GM19239 (cell line): ENCODE measurements at regions not wholly inside any gene's neighbourhood (a gene's known extent, or its start where the extent isn't known, plus 50 kb on each side); places are given as distances from the start of the nearest gene placed in this dataset.
"Not testable (repeated sequence)": the region's sequence is repeated elsewhere in the genome, so short reads cannot be mapped to it uniquely, and the experiment has no call there.

Experiments used
- DNase-seq: peaks from one replicate; pipeline ENCODE4 v3.0.0; 2011; ENCODE audit warnings: low spot score; ENCODE audit not compliant: insufficient read length
- FAIRE-seq: peaks from 2 replicates; lab custom pipeline; 2011; peaks lifted over from hg19 to GRCh38; lab: Jason Lieb, UNC

DNA sequence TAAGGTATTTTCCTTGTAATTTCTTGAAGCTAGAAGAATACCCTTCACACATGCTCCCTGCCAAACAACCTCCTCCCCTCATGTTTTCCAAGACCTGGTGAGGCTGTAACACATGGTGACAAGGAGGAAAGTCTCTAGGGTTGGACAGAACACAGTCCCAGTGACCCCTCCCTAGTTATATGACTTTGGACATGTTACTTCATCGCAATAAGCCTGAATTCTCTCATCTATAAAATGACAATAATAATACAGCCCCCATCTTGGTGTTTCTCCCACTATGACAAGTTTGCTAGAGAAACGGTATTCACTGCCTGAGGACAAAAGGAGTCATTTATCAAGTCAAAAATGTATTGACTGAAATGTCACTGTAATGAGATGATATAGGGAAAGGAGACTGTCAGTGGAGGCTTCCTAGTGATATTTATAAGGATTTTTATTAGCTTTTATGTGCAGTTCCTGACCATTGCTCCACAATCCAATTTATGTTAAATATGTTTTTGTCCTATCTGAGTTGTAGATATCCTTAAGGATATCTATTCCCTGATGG is 464.4 kb downstream of the SUCLG1 start:
- DNase-seq = no peak
- no peak for FAIRE-seq

DNA sequence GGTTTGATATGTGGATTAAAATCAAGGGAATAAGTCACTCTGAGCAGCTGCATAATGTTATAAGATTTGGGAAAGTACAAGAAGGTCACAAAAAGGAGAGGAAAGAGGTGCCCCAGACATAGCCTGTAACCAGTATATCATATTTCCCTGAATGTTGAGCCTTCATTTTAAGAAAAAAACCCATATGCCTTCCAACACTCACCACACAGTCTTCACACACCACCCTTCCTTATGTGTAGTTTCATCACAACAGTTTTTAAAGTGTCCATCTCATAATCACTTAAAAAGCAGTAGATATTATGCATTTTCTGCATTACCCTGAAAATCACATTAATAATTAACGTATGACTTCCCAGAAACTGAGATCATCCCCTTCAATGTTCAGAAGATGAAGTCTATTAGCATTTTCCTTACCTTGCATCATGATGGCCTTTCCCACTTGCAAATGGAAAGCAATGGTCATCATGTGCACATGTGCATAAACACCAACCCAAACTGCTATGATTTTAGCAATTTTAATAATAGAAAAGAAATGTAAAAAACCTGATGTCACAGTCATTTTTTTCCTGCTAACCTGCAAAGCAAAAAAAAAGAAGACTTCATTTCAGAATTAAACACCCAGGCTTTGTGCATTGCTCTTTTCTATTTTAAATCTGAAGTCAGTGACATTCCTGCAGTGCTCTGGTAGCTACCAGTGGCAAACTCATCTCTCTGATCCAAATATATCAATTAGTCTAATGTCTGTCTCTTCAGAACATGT is 465.0 kb downstream of the SUCLG1 start:
- FAIRE-seq (no peak), DNase-seq (no peak)

DNA sequence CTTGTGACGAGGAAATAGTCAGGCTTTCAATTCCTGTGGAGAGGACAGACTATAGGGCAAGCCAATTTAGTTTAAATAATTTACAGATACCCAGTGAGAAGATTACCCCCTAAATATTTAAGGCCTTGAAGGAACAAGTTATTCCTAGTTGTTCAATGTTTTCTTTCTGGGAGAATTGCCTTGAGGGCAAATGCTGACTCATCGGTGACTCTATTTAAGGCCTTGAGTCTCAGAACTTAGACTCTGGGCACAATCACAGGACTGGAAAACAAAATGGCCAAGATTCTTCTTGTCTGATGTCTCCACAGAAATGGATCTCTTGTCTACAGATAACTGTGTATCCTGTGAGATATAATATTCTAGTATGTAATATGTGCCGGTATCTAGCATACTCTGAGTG is 467.1 kb downstream of the SUCLG1 start:
- FAIRE-seq (no peak), DNase-seq (no peak)

DNA sequence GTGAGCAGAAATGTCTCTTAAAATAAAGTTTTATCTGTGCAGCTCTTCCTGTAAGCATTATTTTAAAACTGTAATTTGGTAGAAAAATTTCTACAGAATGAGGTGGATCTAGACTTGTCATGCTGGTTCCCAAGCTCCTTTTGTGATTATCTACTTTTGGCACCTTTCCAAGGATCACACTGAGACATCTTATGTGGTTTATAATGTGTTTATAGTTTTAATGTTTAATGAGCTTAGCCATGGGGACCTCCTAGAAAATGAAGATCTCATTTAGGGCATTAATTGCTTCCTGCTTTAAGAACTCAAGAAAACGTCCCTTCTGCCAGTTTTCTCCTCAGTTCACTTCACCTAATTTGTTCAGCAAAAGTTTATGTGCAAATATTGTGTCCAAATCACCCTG is 468.4 kb downstream of the SUCLG1 start:
- no peak for DNase-seq

DNA sequence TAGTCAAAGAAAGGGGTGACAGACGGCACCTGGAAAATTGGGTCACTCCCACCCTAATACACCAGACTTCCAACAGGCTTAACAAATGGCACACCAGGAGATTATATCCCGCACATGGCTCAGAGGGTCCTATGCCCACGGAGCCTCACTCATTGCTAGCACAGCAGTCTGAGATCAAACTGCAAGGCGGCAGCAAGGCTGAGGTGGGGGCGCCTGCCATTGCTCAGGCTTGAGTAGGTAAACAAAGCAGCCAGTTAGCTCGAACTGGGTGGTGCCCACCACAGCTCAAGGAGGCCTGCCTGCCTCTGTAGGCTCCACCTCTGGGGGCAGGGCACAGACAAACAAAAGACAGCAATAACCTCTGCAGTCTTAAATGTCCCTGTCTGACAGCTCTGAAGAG is 482.5 kb downstream of the SUCLG1 start:
- FAIRE-seq = not testable (repeated sequence)

More for the DNA sequence above, 468.4 kb downstream of the SUCLG1 start:
- no peak for FAIRE-seq

DNA sequence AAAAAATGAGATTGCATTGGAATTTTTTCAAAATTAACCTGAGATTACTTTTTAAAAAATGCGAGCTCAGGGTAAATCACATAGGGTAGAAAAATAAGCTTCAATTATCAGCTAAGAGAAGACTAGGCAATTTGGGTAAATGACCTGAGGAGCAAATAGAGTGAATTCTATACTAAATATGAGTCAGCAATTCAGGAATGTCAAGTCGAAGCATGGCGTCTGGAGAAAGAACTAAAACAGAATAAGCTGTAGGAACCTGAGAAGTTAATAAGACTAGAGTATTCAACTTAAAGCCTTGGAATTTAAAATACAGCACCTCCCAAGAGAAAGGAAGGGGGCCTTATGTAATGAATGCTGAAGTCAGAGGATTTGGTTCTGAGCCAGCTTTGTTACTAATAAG is 487.0 kb downstream of the SUCLG1 start:
- FAIRE-seq (no peak), DNase-seq (no peak)

More for the DNA sequence above, 482.5 kb downstream of the SUCLG1 start:
- not testable (repeated sequence) for DNase-seq

DNA sequence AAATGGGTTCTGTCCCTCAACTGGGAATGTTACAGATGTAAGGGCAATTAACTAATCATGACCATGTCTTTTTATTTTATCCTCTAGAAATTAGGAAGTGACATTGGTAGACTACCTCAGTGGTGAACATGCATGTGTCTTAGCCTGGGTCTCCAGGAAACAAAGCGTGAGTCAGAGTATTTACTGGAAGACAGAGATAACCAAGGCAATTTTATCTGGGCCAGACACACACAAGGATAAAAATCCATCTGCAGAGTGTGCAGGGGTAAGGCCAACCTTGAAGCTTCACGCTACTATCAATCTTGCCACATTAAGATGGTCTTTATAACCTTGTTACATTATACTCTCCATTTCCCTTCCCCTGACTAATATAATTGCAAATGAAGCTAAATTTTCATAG is 487.5 kb downstream of the SUCLG1 start:
- DNase-seq = no peak
- FAIRE-seq = no peak

DNA sequence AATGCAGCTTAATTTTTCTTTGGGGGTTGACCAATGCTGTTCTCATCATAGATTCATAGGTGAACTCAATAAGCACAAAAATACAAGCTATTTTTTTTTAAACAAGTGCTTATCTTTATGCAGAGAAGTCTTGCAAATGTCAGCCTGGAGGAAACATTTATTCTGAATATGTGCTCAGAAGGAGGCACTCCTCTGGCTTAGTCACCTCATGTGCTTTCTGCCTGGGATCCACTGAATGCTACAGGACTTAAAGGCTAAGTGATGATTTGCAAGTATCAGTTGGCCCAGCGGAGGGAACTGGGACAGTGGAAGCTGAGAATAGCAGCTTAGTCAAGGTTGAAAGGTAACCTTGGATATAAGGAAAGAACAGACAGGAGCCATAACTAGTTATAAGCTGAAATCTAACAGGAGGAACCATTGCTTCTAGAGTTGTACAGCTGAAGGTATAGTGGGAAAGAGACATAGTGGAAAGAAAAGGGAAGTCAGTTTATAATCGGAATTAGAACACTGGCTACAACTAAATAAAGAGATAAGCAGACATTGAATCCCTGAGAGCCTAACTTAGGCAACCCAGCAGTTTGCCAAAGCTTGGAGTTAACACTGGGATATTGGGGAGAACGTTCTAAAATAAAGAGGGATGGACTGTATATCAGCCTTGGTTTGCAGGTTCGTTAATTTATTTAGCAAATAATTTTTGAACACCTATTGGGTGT is 488.7 kb downstream of the SUCLG1 start:
- DNase-seq (no peak), FAIRE-seq (no peak)

DNA sequence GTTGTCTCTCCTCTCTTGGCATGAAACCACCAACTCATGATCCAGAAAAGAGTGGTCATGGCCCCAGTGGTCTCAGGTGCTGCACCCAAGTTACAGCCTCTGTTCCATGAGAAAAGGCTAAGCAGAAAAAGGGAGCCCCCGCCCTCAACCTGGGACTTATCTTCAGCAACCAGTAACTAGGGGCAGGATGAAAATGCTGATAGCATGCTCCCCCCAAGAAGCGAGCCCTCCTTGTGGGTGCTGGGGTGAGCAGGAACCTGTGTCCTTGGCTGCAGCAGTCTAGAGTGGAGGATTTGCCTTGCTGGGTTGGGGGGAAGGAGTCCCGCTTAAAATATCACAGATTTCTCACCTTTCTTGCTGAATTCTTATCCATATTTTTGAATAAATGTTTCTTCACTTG is 490.0 kb downstream of the SUCLG1 start:
- no peak for FAIRE-seq
- no peak for DNase-seq

DNA sequence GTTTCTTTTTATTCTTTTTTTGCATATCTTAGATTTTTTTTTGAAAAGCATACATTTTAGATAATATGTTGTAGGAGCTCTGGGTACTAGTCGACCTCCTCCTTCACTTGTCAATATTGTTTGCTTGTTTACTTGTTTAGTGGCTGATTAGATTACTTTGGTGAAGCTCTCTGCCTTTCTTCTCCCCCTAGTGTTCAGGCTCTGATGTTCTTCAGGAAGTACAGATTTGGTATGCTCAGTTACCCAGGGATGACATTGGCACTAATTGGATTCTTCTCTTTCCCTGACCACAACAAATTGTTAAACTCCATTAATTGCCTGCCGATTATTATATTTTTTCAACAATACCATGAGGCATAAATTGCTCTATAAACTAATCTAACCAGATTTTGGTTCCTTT is 491.2 kb downstream of the SUCLG1 start:
- DNase-seq = no peak
- FAIRE-seq = no peak

DNA sequence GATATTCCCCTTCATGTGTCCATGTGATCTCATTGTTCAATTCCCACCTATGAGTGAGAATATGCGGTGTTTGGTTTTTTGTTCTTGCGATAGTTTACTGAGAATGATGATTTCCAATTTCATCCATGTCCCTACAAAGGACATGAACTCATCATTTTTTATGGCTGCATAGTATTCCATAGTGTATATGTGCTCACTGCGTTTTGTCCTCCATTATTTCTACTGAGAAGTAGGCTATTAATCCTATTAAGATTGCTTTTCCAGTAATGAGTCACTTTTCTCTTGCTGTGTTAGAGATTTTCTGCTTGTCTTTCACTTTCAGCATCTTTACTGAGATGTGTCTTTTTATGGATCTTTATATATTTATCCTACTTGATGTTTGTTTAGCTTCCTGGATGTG is 492.1 kb downstream of the SUCLG1 start:
- not testable (repeated sequence) for FAIRE-seq, DNase-seq

DNA sequence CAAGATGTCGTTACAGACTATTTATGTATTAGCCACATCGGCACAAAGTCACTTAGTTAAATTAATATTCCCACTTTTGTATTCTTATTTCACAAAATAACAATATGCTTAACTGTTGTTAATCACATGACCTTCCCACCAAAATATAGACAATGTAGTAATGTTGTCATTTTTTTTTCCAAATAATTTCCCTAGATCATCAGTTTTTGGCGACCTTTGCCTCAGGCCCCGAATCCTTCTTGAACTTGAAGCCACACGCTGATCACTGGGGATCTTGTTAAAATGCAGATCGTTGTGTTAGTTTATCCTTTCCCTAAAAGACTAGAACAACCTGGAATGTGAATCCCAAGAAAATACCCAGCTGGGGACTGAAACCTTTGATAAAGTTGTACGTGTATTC is 497.6 kb downstream of the SUCLG1 start:
- no peak for FAIRE-seq
- DNase-seq = no peak

DNA sequence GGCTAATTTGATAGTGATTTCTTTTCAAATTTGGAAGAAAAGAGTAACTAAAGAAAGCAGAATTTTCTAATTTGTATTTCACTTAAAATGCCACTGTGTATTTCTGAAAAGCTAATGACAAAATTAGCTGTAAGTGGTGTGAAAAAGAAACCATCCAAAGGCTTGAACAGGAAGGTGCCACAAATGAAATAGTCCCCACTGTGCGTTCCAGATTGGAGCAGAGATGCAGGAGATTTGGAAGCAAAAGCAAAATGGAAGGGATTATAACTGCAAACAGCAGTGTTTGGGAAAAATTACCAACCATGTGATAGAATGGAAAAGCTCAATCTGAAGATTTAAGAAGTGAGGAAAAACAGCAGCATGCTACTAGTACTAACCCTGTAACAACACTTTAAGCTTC is 498.7 kb downstream of the SUCLG1 start:
- FAIRE-seq (no peak), DNase-seq (no peak)

DNA sequence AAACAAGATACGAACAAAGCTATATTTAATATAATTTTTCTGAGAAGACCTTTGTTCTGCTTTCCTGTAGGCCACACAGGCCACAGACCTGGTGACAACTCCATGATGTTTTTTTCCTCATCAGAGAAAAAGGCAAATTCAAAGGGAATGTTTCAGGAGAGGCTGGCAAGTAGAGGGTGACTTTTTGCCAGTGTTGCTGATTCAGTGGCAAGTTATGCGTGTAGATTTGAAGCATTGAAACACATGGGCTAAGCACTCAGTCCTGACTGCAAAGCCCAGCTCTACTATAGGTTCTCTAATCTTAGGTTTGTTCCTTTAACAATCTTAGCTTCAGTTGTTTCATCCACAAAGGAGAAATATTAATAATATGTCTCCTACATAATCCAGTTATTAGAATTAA is 499.8 kb downstream of the SUCLG1 start:
- DNase-seq (no peak), FAIRE-seq (no peak)

DNA sequence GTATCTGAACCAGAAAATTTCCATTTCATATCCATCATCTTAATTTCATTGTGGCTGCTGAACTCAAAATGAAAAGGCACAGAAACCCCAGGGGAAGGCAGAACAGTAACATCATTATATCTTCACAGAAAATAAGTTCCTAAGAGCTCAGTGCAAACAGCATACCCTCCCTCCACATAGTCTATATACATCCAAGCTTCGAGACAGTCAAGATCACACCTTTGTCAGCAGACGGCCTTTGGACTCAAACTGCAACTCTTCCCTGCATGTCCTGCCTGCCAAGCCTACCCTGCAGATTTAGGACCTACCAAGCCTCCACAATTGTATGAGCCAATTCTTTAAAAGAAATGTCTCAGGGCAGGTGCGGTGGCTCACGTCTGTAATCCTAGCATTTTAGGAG is 502.1 kb downstream of the SUCLG1 start:
- DNase-seq (no peak), FAIRE-seq (no peak)

DNA sequence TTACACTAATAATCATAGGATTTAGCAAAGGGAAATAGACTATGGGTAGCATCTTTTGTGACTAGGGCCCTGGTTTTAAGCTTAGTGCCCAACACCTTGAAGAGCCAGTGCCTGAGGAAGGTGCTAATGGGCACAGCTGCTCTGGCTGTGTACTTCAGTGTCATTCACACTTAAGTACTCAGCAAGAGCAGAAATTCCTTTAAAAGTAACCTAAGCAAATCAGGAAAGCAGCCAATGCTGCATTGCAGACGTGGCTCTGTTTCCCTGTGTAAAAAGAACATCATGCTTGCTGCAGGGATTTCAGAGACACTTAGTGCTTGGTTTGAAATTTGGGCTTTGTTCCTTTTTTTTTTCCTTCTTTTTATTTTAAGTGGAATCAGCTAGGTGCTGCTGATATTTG is 505.4 kb downstream of the SUCLG1 start:
- FAIRE-seq (no peak), DNase-seq (no peak)

DNA sequence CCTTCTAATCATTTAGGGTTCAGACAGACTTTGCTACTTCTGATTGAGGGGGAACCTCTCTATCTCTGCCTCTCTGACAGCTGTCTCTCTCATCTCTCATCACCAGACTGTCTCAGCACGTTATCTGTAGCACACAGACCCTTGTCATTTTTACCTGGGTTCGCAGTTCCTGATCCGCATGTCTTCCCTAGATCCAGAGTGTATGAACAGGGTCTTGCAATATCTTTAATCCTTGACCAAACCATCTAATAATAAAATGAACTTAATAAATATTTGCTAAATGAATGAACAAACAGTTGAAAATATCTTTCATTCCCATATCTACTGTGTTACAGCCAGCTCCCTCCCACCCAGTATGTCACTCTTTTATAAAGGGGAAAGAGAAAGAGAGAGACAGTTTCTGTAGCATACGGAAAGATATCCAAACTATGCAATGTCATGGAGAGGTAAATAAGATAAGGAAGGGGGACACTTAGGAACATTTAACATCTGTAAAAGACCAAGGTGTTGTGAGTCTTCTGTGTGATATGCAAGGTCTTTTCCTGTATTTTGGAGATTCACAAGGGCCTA is 507.6 kb downstream of the SUCLG1 start:
- FAIRE-seq = no peak
- no peak for DNase-seq

DNA sequence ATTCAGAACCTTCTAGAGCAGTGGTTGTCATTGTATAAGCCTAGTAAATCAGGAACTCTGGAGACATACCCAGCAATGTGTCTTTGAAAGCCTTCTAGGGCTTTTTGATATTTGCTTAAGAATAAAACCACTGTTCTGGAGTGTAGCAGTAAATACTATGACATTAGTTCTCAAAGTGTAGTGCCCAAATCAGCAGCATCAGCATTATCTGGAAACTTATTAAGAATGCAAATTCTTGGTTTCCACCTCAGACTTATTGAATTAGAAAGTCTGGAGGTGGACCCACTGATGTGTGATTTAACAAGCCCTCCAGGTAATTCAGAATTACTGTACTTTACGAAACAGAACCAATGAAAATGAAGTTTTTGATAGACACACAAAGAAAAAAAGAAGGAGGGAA is 509.7 kb downstream of the SUCLG1 start:
- DNase-seq (no peak), FAIRE-seq (no peak)

DNA sequence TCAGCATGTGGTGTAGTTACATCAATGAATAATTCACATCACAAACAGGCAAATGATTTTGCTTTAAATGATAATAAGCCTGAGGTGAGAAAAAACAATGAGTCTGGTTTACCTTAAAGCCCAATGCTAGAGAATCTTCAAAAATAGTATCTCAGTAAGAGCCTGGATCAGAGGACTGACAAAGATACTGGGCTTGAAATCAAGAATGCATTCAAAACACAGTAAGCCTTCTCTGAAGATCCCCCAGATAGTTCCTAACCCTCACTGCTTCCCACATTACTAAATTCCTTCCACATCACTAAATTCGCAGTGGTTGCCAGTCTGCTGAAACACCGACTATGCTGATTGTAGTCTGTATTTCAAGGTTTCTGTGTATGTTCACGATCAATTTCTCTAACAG is 514.9 kb downstream of the SUCLG1 start:
- FAIRE-seq = no peak

DNA sequence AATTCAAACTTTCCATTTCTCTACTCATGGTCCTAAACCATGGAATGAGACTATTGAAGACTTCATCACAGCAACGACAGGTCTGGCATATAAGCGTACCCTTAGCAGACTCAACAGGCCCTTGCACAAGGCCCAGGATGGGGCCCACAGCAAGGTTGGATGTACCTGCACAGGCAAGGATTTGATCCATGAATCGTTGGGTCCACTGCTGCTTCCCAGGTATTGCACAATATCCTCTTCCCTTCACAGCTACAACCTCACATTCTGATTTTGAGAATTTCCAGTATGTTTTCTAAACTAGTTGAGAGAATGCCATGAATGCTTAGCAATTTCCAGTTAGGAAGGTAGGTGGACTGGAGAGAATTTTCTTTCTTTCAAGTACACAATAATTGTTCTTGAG is 515.8 kb downstream of the SUCLG1 start:
- no peak for DNase-seq
- no peak for FAIRE-seq

More for the DNA sequence above, 514.9 kb downstream of the SUCLG1 start:
- no peak for DNase-seq

DNA sequence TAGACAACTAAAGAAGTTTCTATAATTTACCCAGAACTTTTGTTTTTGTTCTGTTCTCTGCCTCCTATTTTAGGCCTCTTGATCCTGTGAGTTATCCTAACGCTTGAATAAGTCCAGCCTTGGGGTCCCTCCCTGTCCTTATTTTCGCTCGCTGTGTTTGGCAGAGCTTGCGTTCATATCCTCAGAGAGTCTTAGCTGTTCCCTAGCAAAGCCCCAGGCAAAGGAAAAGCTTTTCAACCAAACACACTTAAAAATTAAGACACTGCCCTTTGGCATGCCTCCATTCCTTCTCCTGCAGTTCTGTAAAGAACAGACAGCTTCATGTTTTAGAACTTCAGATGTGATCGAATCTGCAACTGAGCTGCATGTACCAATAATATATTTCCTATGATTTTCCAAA is 517.2 kb downstream of the SUCLG1 start:
- DNase-seq = no peak
- FAIRE-seq = no peak
